ENCODE measurements at regions not wholly inside any gene's neighbourhood (a gene's known extent, or its start where the extent isn't known, plus 50 kb on each side); places are given as distances from the start of the nearest gene placed in this dataset.

DNA sequence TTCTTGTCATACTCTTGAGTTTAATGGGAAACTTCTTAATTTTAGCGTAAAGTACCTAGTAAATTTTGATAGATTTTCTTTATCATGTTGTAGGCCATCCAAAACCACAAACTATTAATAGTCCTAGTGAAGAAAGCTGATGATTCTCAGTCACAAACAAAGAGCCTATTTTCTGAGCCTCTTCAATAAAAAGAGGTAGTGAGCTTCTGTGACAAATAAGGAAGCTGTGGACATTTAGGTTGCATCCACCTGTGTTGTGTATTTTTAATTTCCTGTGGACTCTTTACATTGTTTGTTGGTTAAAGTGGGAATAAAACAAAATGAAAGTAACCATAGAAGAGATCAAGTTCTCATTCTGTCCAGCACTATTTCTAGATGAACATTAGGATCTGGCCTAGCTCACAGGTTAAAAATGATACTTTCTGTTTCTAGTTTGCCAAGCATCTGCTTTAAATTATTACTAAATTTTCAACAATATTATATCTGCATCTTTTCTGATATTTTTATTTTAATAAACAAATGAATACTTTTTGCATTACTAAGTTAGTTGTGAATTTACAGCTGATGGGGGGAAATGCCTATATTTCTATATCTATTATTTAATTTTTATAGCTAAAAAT lies 702.2 kb upstream of the ADGRL4 start:
- TF ChIP-seq ZNF274 (IDR thresholded peaks at IDR 0.05; ENCODE audit: borderline replicate concordance, extremely low read depth, low read length) (no peak), RBBP5 (IDR thresholded peaks at IDR 0.05; ENCODE audit: borderline replicate concordance, low read depth, low read length) (no peak), EZH2 (IDR thresholded peaks at IDR 0.05; ENCODE audit: low read depth, low read length, severe bottlenecking) (no peak)
- TF ChIP-seq, protein P1, sequence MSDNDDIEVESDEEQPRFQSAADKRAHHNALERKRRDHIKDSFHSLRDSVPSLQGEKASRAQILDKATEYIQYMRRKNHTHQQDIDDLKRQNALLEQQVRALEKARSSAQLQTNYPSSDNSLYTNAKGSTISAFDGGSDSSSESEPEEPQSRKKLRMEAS (IDR thresholded peaks at IDR 0.05) = no peak

All from H1 (cell line).